HFFc6 (cell line): ENCODE measurements at regions not wholly inside any gene's neighbourhood (a gene's known extent, or its start where the extent isn't known, plus 50 kb on each side); places are given as distances from the start of the nearest gene placed in this dataset.
"Not testable (repeated sequence)": the region's sequence is repeated elsewhere in the genome, so short reads cannot be mapped to it uniquely, and the experiment has no call there.

ENCODE experiments used
- DNase-seq: peaks from one replicate; pipeline ENCODE4 v3.0.0-alpha.2; 2018
- H3K27ac Mint-ChIP-seq: 2 replicates; pipeline ENCODE4 v1.8.0; 2020; ENCODE audit warnings: mild to moderate bottlenecking, mixed read lengths
- H3K27me3 Mint-ChIP-seq: 2 replicates; pipeline ENCODE4 v1.8.0; 2021; ENCODE audit warnings: mild to moderate bottlenecking, moderate library complexity, mixed read lengths; ENCODE audit not compliant: insufficient read depth
- H3K36me3 Mint-ChIP-seq: 2 replicates; pipeline ENCODE4 v1.8.0; 2021; ENCODE audit warnings: low read depth, mixed read lengths
- H3K4me1 Mint-ChIP-seq: 2 replicates; pipeline ENCODE4 v1.8.0; 2020; ENCODE audit warnings: low read depth, mixed read lengths
- H3K4me3 Mint-ChIP-seq: 2 replicates; pipeline ENCODE4 v1.8.0; 2020; ENCODE audit warnings: mild to moderate bottlenecking, moderate library complexity, mixed read lengths
- H3K9me3 Mint-ChIP-seq: 2 replicates; pipeline ENCODE4 v1.8.0; 2020; ENCODE audit warnings: mild to moderate bottlenecking, mixed read lengths
- CTCF ChIP-seq: fragments of 200-600 bp; sonication (generic); IDR thresholded peaks from 2 replicates; pipeline ENCODE4 v1.5.0; 2021; ENCODE audit warnings: antibody characterized with exemption, mild to moderate bottlenecking

- DNase-seq, result no peak
- H3K4me3 Mint-ChIP-seq, result no peak overlapping the region
- no peaks in the 10 kb centered on the region for H3K36me3 Mint-ChIP-seq
- TF ChIP-seq CTCF, result no peak
- no peaks in the 10 kb centered on the region for H3K27me3 Mint-ChIP-seq
- H3K27ac Mint-ChIP-seq, result no peak overlapping the region
- H3K9me3 Mint-ChIP-seq, result 0 out of 2 replicates have a peak, but pooled peaks cover 3% of the 10 kb centered on the region
- H3K4me1 Mint-ChIP-seq, result peaks cover 11% of the 10 kb centered on the region; the same call in 1 of the 2 replicates
These were observed 547.9 kb upstream of the ZP4 start for GRCh38 chr1:238438311-238439270.

- not testable (repeated sequence) for DNase-seq, H3K27ac Mint-ChIP-seq, H3K9me3 Mint-ChIP-seq, H3K36me3 Mint-ChIP-seq, H3K27me3 Mint-ChIP-seq, H3K4me3 Mint-ChIP-seq
- peak; percentile 33 for TF ChIP-seq CTCF
- peaks cover 14% of the 10 kb centered on the region for H3K4me1 Mint-ChIP-seq
These were observed 539.0 kb upstream of the ZP4 start for GRCh38 chr1:238429703-238430102.

GRCh38 chr1:238419209-238419608 is 528.5 kb upstream of the ZP4 start:
- no peaks in the 10 kb centered on the region; the same call in 1 of the 2 replicates for H3K27me3 Mint-ChIP-seq
- H3K4me3 Mint-ChIP-seq, result no peak overlapping the region; the same call in 1 of the 2 replicates
- DNase-seq, result no peak
- H3K36me3 Mint-ChIP-seq, result no peaks in the 10 kb centered on the region
- H3K27ac Mint-ChIP-seq, result no peak overlapping the region
- H3K4me1 Mint-ChIP-seq, result peaks cover 15% of the 10 kb centered on the region; the same call in 1 of the 2 replicates
- no peak for TF ChIP-seq CTCF
- no peaks in the 10 kb centered on the region for H3K9me3 Mint-ChIP-seq

GRCh38 chr1:238409932-238410331 is 519.2 kb upstream of the ZP4 start:
- no peak overlapping the region for H3K4me3 Mint-ChIP-seq
- H3K4me1 Mint-ChIP-seq, result peaks cover 40% of the 10 kb centered on the region
- peak overlapping the region; percentile 96 for H3K27ac Mint-ChIP-seq
- no peaks in the 10 kb centered on the region for H3K9me3 Mint-ChIP-seq
- H3K27me3 Mint-ChIP-seq, result peaks cover 4% of the 10 kb centered on the region; the same call in 1 of the 2 replicates
- H3K36me3 Mint-ChIP-seq, result peaks cover 8% of the 10 kb centered on the region; the same call in 1 of the 2 replicates
- TF ChIP-seq CTCF, result no peak
- DNase-seq, result peak; percentile 6

- H3K4me1 Mint-ChIP-seq, result peaks cover 46% of the 10 kb centered on the region
- H3K27ac Mint-ChIP-seq, result peak overlapping the region; percentile 96
- peaks cover 4% of the 10 kb centered on the region; the same call in 1 of the 2 replicates for H3K27me3 Mint-ChIP-seq
These were observed 518.6 kb upstream of the ZP4 start for GRCh38 chr1:238409191-238409850.

More at GRCh38 chr1:238409191-238409850, 518.6 kb upstream of the ZP4 start:
- TF ChIP-seq CTCF, result no peak
- peaks cover 8% of the 10 kb centered on the region; the same call in 1 of the 2 replicates for H3K36me3 Mint-ChIP-seq
- peak overlapping the region; percentile 10; the same call in 1 of the 2 replicates for H3K4me3 Mint-ChIP-seq
- DNase-seq, result peak; percentile 84
- no peaks in the 10 kb centered on the region for H3K9me3 Mint-ChIP-seq
